ENCODE measurements at regions not wholly inside any gene's neighbourhood (a gene's known extent, or its start where the extent isn't known, plus 50 kb on each side); places are given as distances from the start of the nearest gene placed in this dataset.
A peak's percentile ranks its signal among the peaks of the same experiment; 100 is the strongest.

- H3K27ac ChIP-seq, result no peak overlapping the region
- no peak overlapping the region for H3K4me3 ChIP-seq
- H3K9me3 Mint-ChIP-seq, result no peaks in the 10 kb centered on the region
- H3K9me3 ChIP-seq (ENCODE audit: low read depth), result no peaks in the 10 kb centered on the region
- H3K4me1 Mint-ChIP-seq, result no peaks in the 10 kb centered on the region
- H3K4me2 ChIP-seq, result no peak overlapping the region
- no peak overlapping the region for H3K9ac ChIP-seq
- no peaks in the 10 kb centered on the region for H3K27me3 ChIP-seq
- H3K79me2 ChIP-seq (ENCODE audit: low read depth), result no peaks in the 10 kb centered on the region
- no peaks in the 10 kb centered on the region for H3K36me3 ChIP-seq
- no peaks in the 10 kb centered on the region for H3F3A ChIP-seq (ENCODE audit: low read depth)
- H3K4me3 Mint-ChIP-seq, result no peak overlapping the region
- no peaks in the 10 kb centered on the region for H3K4me1 ChIP-seq
- H3K36me3 Mint-ChIP-seq, result no peaks in the 10 kb centered on the region
- H4K20me1 ChIP-seq (ENCODE audit: low read depth), result no peaks in the 10 kb centered on the region
- H2AFZ ChIP-seq (replicated peaks), result no peak overlapping the region
- no peak overlapping the region for H3K27ac Mint-ChIP-seq
- TF ChIP-seq EZH2 (IDR thresholded peaks at IDR 0.05) (no peak), EZH2phosphoT487 (IDR thresholded peaks at IDR 0.05) (no peak), CTCF (IDR thresholded peaks at IDR 0.05) (no peak)
- no peak for DNase-seq (ENCODE audit: low spot score)
- peaks cover 5% of the 10 kb centered on the region for H3K27me3 Mint-ChIP-seq (ENCODE audit: insufficient read depth, low read depth)
These were observed 275.8 kb upstream of the RBMS3 start for GRCh38 chr3:29004885-29005599.

- Mint-ChIP-seq H3K4me1 (no peaks in the 10 kb centered on the region), H3K36me3 (no peaks in the 10 kb centered on the region), H3K27ac (no peak overlapping the region), H3K4me3 (no peak overlapping the region), H3K27me3 (ENCODE audit: insufficient read depth, low read depth) (peaks cover 8% of the 10 kb centered on the region), H3K9me3 (no peaks in the 10 kb centered on the region)
- Histone ChIP-seq H2AFZ (replicated peaks) (no peak overlapping the region), H3K9ac (no peak overlapping the region), H3F3A (ENCODE audit: low read depth) (no peaks in the 10 kb centered on the region), H4K20me1 (ENCODE audit: low read depth) (no peaks in the 10 kb centered on the region), H3K79me2 (ENCODE audit: low read depth) (no peaks in the 10 kb centered on the region), H3K27me3 (no peaks in the 10 kb centered on the region), H3K36me3 (no peaks in the 10 kb centered on the region), H3K4me1 (peaks cover 5% of the 10 kb centered on the region), H3K9me3 (ENCODE audit: low read depth) (no peaks in the 10 kb centered on the region), H3K27ac (no peak overlapping the region), H3K4me2 (no peak overlapping the region), H3K4me3 (no peak overlapping the region)
- TF ChIP-seq CTCF (IDR thresholded peaks at IDR 0.05), result no peak
- TF ChIP-seq EZH2phosphoT487 (IDR thresholded peaks at IDR 0.05), result no peak
- no peak for TF ChIP-seq EZH2 (IDR thresholded peaks at IDR 0.05)
- no peak for DNase-seq (ENCODE audit: low spot score)
These were observed 275.0 kb upstream of the RBMS3 start for GRCh38 chr3:29005862-29006261.

GRCh38 chr3:29011441-29011840 is 269.4 kb upstream of the RBMS3 start:
- peaks cover 8% of the 10 kb centered on the region for H3F3A ChIP-seq (ENCODE audit: low read depth)
- Mint-ChIP-seq H3K9me3 (no peaks in the 10 kb centered on the region), H3K27ac (no peak overlapping the region), H3K36me3 (no peaks in the 10 kb centered on the region), H3K27me3 (ENCODE audit: insufficient read depth, low read depth) (peaks cover 6% of the 10 kb centered on the region), H3K4me3 (no peak overlapping the region), H3K4me1 (peaks cover 11% of the 10 kb centered on the region)
- DNase-seq (ENCODE audit: low spot score), result peak; percentile 76
- TF ChIP-seq EZH2phosphoT487 (IDR thresholded peaks at IDR 0.05) (no peak), EZH2 (IDR thresholded peaks at IDR 0.05) (no peak), CTCF (IDR thresholded peaks at IDR 0.05) (no peak)
- no peak overlapping the region for H3K4me3 ChIP-seq
- no peaks in the 10 kb centered on the region for H3K27me3 ChIP-seq
- no peaks in the 10 kb centered on the region for H3K36me3 ChIP-seq
- H4K20me1 ChIP-seq (ENCODE audit: low read depth), result no peaks in the 10 kb centered on the region
- H3K9ac ChIP-seq, result no peak overlapping the region
- no peaks in the 10 kb centered on the region for H3K79me2 ChIP-seq (ENCODE audit: low read depth)
- H3K4me2 ChIP-seq, result peak overlapping the region; percentile 63
- no peak overlapping the region for H2AFZ ChIP-seq (replicated peaks)
- H3K27ac ChIP-seq, result peak overlapping the region; percentile 55
- H3K9me3 ChIP-seq (ENCODE audit: low read depth), result no peaks in the 10 kb centered on the region
- H3K4me1 ChIP-seq, result peaks cover 22% of the 10 kb centered on the region
